ENCODE measurements at regions not wholly inside any gene's neighbourhood (a gene's known extent, or its start where the extent isn't known, plus 50 kb on each side); places are given as distances from the start of the nearest gene placed in this dataset.
"Not testable (repeated sequence)": the region's sequence is repeated elsewhere in the genome, so short reads cannot be mapped to it uniquely, and the experiment has no call there.

DNA sequence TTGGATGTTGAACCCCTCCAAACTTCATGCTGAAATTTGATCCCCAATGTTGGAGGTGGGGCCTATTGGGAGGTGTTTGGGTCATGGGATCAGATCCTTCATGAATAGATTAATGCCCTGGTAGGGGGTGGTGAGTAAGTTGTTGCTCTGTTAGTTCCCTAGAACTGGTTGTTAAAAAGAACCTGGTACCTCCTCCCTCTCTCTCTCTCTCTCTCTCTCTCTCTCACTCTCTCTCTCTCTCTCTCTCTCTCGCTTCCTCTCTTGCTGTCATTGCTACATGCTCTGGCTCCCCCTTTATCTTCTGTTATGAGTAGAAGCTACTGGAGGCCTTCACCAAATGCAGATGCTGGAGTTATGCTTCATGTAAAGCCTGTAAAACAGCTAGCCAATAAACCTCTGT lies 498.2 kb upstream of the NR5A2 start:
- Histone ChIP-seq H3K9me3 (ENCODE audit: low read length) (peaks cover 4% of the 10 kb centered on the region), H3K4me3 (ENCODE audit: low read depth, low read length, poor library complexity, severe bottlenecking) (no peak overlapping the region), H3F3A (ENCODE audit: insufficient read depth, low read length) (no peaks in the 10 kb centered on the region), H3K9ac (ENCODE audit: low read length) (no peak overlapping the region), H4K20me1 (ENCODE audit: insufficient read depth, low read length) (no peaks in the 10 kb centered on the region), H3K27ac (ENCODE audit: low read depth, low read length, poor library complexity, severe bottlenecking) (no peak overlapping the region), H3K36me3 (ENCODE audit: insufficient read depth, low read length) (no peaks in the 10 kb centered on the region), H3K27me3 (ENCODE audit: insufficient read depth, low read length) (no peaks in the 10 kb centered on the region), H3K4me2 (ENCODE audit: low read length) (no peak overlapping the region), H3K9me2 (ENCODE audit: low read depth, low read length) (no peaks in the 10 kb centered on the region), H3K79me2 (ENCODE audit: insufficient read depth, low read length) (no peaks in the 10 kb centered on the region), H2AFZ (ENCODE audit: low read length) (no peak overlapping the region), H3K4me1 (ENCODE audit: insufficient read depth, low read length, severe bottlenecking) (no peaks in the 10 kb centered on the region)
- no peak for TF ChIP-seq CTCF (IDR thresholded peaks at IDR 0.05; ENCODE audit: low read length)
- TF ChIP-seq EZH2 (IDR thresholded peaks at IDR 0.05; ENCODE audit: borderline replicate concordance, low read length) = no peak

DNA sequence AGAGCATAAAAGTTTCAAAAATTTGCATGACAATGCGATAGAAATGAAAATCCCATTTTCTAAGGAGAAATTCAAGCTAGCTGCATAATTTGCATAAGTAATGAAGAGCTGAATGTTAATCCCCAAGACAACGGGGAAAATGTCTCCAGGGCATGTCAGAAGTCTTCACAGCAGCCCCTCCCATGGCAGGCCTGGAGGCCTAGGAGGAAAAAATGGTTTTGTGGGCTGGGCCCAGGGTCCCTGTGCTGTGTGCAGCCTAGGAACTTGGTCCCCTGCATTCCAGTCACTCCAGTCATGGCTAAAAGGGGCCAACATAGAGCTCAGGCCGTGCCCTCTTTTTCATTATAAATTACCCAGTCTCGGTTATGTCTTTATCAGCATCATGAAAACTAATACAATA lies 494.1 kb upstream of the NR5A2 start:
- H3K27ac ChIP-seq (ENCODE audit: low read depth, low read length, poor library complexity, severe bottlenecking); H3K9ac ChIP-seq (ENCODE audit: low read length); H3K9me2 ChIP-seq (ENCODE audit: low read depth, low read length); H3K4me1 ChIP-seq (ENCODE audit: insufficient read depth, low read length, severe bottlenecking); H3K4me2 ChIP-seq (ENCODE audit: low read length); H3K4me3 ChIP-seq (ENCODE audit: low read depth, low read length, poor library complexity, severe bottlenecking); H2AFZ ChIP-seq (ENCODE audit: low read length); H3K79me2 ChIP-seq (ENCODE audit: insufficient read depth, low read length); H4K20me1 ChIP-seq (ENCODE audit: insufficient read depth, low read length); H3K36me3 ChIP-seq (ENCODE audit: insufficient read depth, low read length); H3F3A ChIP-seq (ENCODE audit: insufficient read depth, low read length); H3K27me3 ChIP-seq (ENCODE audit: insufficient read depth, low read length): not testable (repeated sequence)
- peaks cover 18% of the 10 kb centered on the region for H3K9me3 ChIP-seq (ENCODE audit: low read length)

DNA sequence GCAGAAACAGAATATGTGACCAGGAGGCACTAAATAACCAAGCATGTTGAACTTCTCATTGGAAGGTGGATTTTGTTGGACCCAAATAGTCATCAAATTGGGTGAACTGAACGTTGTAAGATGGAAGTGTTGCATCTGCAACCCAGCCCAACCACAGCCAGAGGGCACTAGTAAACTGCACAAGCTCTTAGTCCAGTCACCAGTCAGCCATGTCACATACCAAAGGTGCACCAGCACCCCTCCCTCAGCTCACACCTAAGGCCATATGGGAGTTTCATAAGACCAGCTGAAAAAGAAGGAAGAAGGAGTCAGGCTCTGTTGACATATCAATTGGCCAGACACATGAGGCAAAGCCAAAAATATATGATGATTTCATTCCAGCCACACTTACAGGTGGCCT lies 481.7 kb upstream of the NR5A2 start:
- no peak overlapping the region for H3K4me2 ChIP-seq (ENCODE audit: low read length)
- no peak overlapping the region for H2AFZ ChIP-seq (ENCODE audit: low read length)
- no peak overlapping the region for H3K4me3 ChIP-seq (ENCODE audit: low read depth, low read length, poor library complexity, severe bottlenecking)
- H3K9me2 ChIP-seq (ENCODE audit: low read depth, low read length) = no peaks in the 10 kb centered on the region
- H3K36me3 ChIP-seq (ENCODE audit: insufficient read depth, low read length) = no peaks in the 10 kb centered on the region
- H3K27me3 ChIP-seq (ENCODE audit: insufficient read depth, low read length) = no peaks in the 10 kb centered on the region
- TF ChIP-seq CTCF (IDR thresholded peaks at IDR 0.05; ENCODE audit: low read length) (peak; percentile 63; the same call in 1 of the 2 replicates), EZH2 (IDR thresholded peaks at IDR 0.05; ENCODE audit: borderline replicate concordance, low read length) (no peak)
- H3K27ac ChIP-seq (ENCODE audit: low read depth, low read length, poor library complexity, severe bottlenecking) = no peak overlapping the region
- H3K9me3 ChIP-seq (ENCODE audit: low read length) = no peaks in the 10 kb centered on the region; the same call in 1 of the 2 replicates
- H3K79me2 ChIP-seq (ENCODE audit: insufficient read depth, low read length) = no peaks in the 10 kb centered on the region
- H4K20me1 ChIP-seq (ENCODE audit: insufficient read depth, low read length) = no peaks in the 10 kb centered on the region
- no peak overlapping the region for H3K9ac ChIP-seq (ENCODE audit: low read length)
- H3F3A ChIP-seq (ENCODE audit: insufficient read depth, low read length) = no peaks in the 10 kb centered on the region
- no peaks in the 10 kb centered on the region for H3K4me1 ChIP-seq (ENCODE audit: insufficient read depth, low read length, severe bottlenecking)

DNA sequence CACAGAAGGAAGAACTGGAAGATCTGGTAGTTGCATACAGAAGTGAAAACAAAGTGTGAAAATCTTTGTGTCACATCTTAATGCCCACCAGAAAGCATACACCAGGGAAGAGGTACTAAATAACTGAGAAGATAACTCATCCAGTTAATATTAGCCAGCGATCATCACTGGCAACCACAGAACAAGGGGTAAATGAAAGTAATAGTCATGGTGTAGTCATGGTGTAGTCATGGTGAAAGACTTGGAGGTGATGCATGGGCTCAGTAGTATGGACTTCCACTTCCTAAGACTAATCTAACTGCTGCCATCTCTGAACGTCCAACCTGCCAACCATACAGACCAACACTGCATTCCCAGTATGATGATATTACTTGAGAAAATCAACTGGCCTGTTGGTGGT lies 481.2 kb upstream of the NR5A2 start:
- Histone ChIP-seq H4K20me1 (ENCODE audit: insufficient read depth, low read length) (no peaks in the 10 kb centered on the region), H3K9ac (ENCODE audit: low read length) (no peak overlapping the region), H3K4me3 (ENCODE audit: low read depth, low read length, poor library complexity, severe bottlenecking) (no peak overlapping the region), H3K27me3 (ENCODE audit: insufficient read depth, low read length) (no peaks in the 10 kb centered on the region), H3K79me2 (ENCODE audit: insufficient read depth, low read length) (no peaks in the 10 kb centered on the region), H3F3A (ENCODE audit: insufficient read depth, low read length) (no peaks in the 10 kb centered on the region), H3K4me2 (ENCODE audit: low read length) (no peak overlapping the region), H2AFZ (ENCODE audit: low read length) (no peak overlapping the region), H3K4me1 (ENCODE audit: insufficient read depth, low read length, severe bottlenecking) (no peaks in the 10 kb centered on the region), H3K36me3 (ENCODE audit: insufficient read depth, low read length) (no peaks in the 10 kb centered on the region), H3K9me2 (ENCODE audit: low read depth, low read length) (no peaks in the 10 kb centered on the region), H3K27ac (ENCODE audit: low read depth, low read length, poor library complexity, severe bottlenecking) (no peak overlapping the region), H3K9me3 (ENCODE audit: low read length) (no peaks in the 10 kb centered on the region; the same call in 1 of the 2 replicates)
- no peak for TF ChIP-seq EZH2 (IDR thresholded peaks at IDR 0.05; ENCODE audit: borderline replicate concordance, low read length)
- no peak for TF ChIP-seq CTCF (IDR thresholded peaks at IDR 0.05; ENCODE audit: low read length)

Data from OCI-LY1 (cell line).